Osteocyte (in vitro differentiated cells): ENCODE measurements at regions not wholly inside any gene's neighbourhood (a gene's known extent, or its start where the extent isn't known, plus 50 kb on each side); places are given as distances from the start of the nearest gene placed in this dataset.
"Not testable (repeated sequence)": the region's sequence is repeated elsewhere in the genome, so short reads cannot be mapped to it uniquely, and the experiment has no call there.

Experiments
- DNase-seq: peaks from one replicate; pipeline ENCODE4 v3.0.0; 2021; ENCODE audit warnings: mixed read lengths; ENCODE audit not compliant: unreplicated experiment; ENCODE audit errors: extremely low spot score
- H3K27ac Mint-ChIP-seq: one replicate; pipeline ENCODE4 v1.8.0; 2021; ENCODE audit warnings: mild to moderate bottlenecking, mixed read lengths; ENCODE audit not compliant: unreplicated experiment
- H3K27me3 Mint-ChIP-seq: one replicate; pipeline ENCODE4 v1.8.0; 2021; ENCODE audit warnings: mixed read lengths; ENCODE audit not compliant: unreplicated experiment
- H3K36me3 Mint-ChIP-seq: one replicate; pipeline ENCODE4 v1.8.0; 2021; ENCODE audit warnings: mixed read lengths; ENCODE audit not compliant: unreplicated experiment
- H3K4me1 Mint-ChIP-seq: one replicate; pipeline ENCODE4 v1.8.0; 2021; ENCODE audit warnings: mixed read lengths; ENCODE audit not compliant: unreplicated experiment
- H3K4me3 Mint-ChIP-seq: one replicate; pipeline ENCODE4 v1.8.0; 2021; ENCODE audit warnings: mild to moderate bottlenecking, moderate library complexity, mixed read lengths; ENCODE audit not compliant: unreplicated experiment
- H3K9me3 Mint-ChIP-seq: one replicate; pipeline ENCODE4 v1.8.0; 2021; ENCODE audit warnings: mixed read lengths; ENCODE audit not compliant: unreplicated experiment
- TF ChIP-seq, protein P1 (sequence below): fragments of 200-600 bp; sonication (generic); IDR thresholded peaks from 2 replicates; pipeline ENCODE4 v1.5.0; 2021; ENCODE audit warnings: antibody characterized with exemption, mild to moderate bottlenecking, moderate library complexity

- TF ChIP-seq, protein P1, sequence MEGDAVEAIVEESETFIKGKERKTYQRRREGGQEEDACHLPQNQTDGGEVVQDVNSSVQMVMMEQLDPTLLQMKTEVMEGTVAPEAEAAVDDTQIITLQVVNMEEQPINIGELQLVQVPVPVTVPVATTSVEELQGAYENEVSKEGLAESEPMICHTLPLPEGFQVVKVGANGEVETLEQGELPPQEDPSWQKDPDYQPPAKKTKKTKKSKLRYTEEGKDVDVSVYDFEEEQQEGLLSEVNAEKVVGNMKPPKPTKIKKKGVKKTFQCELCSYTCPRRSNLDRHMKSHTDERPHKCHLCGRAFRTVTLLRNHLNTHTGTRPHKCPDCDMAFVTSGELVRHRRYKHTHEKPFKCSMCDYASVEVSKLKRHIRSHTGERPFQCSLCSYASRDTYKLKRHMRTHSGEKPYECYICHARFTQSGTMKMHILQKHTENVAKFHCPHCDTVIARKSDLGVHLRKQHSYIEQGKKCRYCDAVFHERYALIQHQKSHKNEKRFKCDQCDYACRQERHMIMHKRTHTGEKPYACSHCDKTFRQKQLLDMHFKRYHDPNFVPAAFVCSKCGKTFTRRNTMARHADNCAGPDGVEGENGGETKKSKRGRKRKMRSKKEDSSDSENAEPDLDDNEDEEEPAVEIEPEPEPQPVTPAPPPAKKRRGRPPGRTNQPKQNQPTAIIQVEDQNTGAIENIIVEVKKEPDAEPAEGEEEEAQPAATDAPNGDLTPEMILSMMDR: no peak
- no peak for DNase-seq
- peaks cover 5% of the 10 kb centered on the region for H3K36me3 Mint-ChIP-seq
These were observed 154.0 kb upstream of the LMNTD1 start for GRCh38 chr12:25707056-25707455.

DNA sequence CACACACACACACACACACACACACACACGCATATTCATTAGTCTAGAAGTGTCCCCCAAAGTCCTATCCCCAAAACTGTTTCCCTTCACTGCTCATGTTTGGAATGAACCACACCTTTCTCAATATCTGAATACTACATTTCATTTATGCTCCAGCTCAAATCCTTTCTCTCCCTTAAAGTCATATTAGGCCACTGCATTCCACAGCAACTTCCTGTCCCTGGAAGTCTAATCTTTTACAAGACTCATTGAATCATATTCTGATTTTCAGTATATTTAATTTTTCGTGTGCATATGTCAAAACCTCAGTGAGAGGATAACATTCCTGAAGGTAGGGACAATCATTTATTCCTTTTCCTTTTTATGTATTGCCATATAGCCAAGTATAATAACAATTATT is 155.6 kb upstream of the LMNTD1 start:
- TF ChIP-seq, protein P1: no peak
- DNase-seq: no peak
- peaks cover 28% of the 10 kb centered on the region for H3K9me3 Mint-ChIP-seq

More at GRCh38 chr12:25707056-25707455, 154.0 kb upstream of the LMNTD1 start:
- Mint-ChIP-seq H3K9me3 (peaks cover 36% of the 10 kb centered on the region), H3K27ac (no peak overlapping the region), H3K4me1 (peaks cover 14% of the 10 kb centered on the region), H3K4me3 (no peak overlapping the region), H3K27me3 (no peaks in the 10 kb centered on the region)

GRCh38 chr12:25710128-25710527 is 157.0 kb upstream of the LMNTD1 start:
- H3K27ac Mint-ChIP-seq: no peak overlapping the region
- peaks cover 5% of the 10 kb centered on the region for H3K36me3 Mint-ChIP-seq
- H3K4me1 Mint-ChIP-seq: peaks cover 14% of the 10 kb centered on the region
- H3K9me3 Mint-ChIP-seq: peaks cover 28% of the 10 kb centered on the region
- no peak for DNase-seq
- no peak overlapping the region for H3K4me3 Mint-ChIP-seq
- no peaks in the 10 kb centered on the region for H3K27me3 Mint-ChIP-seq
- TF ChIP-seq, protein P1: no peak

More for the DNA sequence above, 155.6 kb upstream of the LMNTD1 start:
- H3K4me3 Mint-ChIP-seq: no peak overlapping the region
- H3K27ac Mint-ChIP-seq: no peak overlapping the region
- H3K36me3 Mint-ChIP-seq: peaks cover 5% of the 10 kb centered on the region
- no peaks in the 10 kb centered on the region for H3K27me3 Mint-ChIP-seq
- H3K4me1 Mint-ChIP-seq: peaks cover 14% of the 10 kb centered on the region

DNA sequence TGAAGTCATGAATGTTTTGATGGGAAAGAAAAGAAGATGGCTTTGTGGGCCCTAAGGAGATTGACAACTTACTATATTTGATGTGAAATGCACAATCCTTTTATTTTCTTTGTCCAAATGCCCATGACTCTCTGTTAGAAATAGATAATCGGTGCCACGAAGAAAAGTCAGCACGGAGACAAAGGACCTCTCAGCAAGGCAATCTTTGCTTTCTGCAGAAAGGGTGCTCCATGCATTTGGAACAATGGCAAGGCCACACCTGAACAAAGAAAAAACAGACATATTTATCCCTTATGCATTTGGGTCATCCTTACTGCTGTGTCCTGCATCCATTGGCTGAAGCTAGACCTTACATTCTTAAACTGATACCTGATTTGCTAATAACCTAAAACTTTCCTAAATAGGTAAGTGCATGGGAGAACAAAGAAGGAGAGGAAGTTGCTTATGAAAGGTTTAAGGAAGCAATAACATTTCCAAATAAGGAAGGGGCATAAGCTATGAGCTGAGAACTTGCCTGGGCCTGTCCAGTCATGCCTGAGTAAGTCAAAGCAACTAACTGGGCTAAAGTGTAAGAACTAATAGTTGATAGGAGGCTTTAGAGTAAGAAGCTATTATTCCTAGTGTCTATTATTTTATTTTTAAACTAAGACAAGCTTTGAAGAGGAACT is 158.0 kb upstream of the LMNTD1 start:
- H3K4me3 Mint-ChIP-seq, H3K27me3 Mint-ChIP-seq, H3K27ac Mint-ChIP-seq, DNase-seq, H3K36me3 Mint-ChIP-seq: not testable (repeated sequence)
- peaks cover 14% of the 10 kb centered on the region for H3K4me1 Mint-ChIP-seq
- H3K9me3 Mint-ChIP-seq: peaks cover 27% of the 10 kb centered on the region

GRCh38 chr12:25712169-25712568 is 159.1 kb upstream of the LMNTD1 start:
- Mint-ChIP-seq H3K36me3 (no peaks in the 10 kb centered on the region), H3K9me3 (peaks cover 19% of the 10 kb centered on the region), H3K27me3 (no peaks in the 10 kb centered on the region), H3K4me1 (peaks cover 13% of the 10 kb centered on the region), H3K4me3 (no peak overlapping the region), H3K27ac (no peak overlapping the region)
- no peak for DNase-seq
- TF ChIP-seq, protein P1: no peak
